WTC11 (cell line): ENCODE measurements at regions not wholly inside any gene's neighbourhood (a gene's known extent, or its start where the extent isn't known, plus 50 kb on each side); places are given as distances from the start of the nearest gene placed in this dataset.

Source experiments
- ATAC-seq: fragments of 200-7000 bp; cut with Tn5 transposase; 2 replicates; pipeline ENCODE4 v1.10.0; 2021; ENCODE audit warnings: mild to moderate bottlenecking, moderate library complexity
- CTCF ChIA-PET: fragments of 300-600 bp; sonication (Branson Sonifier 250); formaldehyde crosslinking; loops from one replicate; lab custom pipeline; 2021; ENCODE audit warnings: antibody characterized with exemption; lab: Charles Lee
- POLR2A ChIA-PET: fragments of 350-600 bp; sonication (Branson Sonifier 250); formaldehyde crosslinking; loops from one replicate; lab custom pipeline; 2021; ENCODE audit warnings: antibody characterized with exemption; lab: Charles Lee
- DNase-seq: peaks from one replicate; pipeline ENCODE4 v3.0.0; 2021; ENCODE audit warnings: low spot score
- H3K27ac Mint-ChIP-seq: 2 replicates; pipeline ENCODE4 v1.8.0; 2021; ENCODE audit warnings: mixed read lengths
- H3K27me3 Mint-ChIP-seq: 2 replicates; pipeline ENCODE4 v1.8.0; 2021; ENCODE audit warnings: low read depth, mild to moderate bottlenecking, moderate library complexity, mixed read lengths
- H3K36me3 Mint-ChIP-seq: 2 replicates; pipeline ENCODE4 v1.8.0; 2021; ENCODE audit warnings: mixed read lengths
- H3K4me1 Mint-ChIP-seq: 2 replicates; pipeline ENCODE4 v1.8.0; 2022; ENCODE audit warnings: mixed read lengths
- H3K4me3 Mint-ChIP-seq: 2 replicates; pipeline ENCODE4 v1.8.0; 2021; ENCODE audit warnings: mild to moderate bottlenecking, moderate library complexity, mixed read lengths
- H3K9me3 Mint-ChIP-seq: 2 replicates; pipeline ENCODE4 v1.8.0; 2021; ENCODE audit warnings: mixed read lengths
- FOXJ3 ChIP-seq: sonication (generic); formaldehyde crosslinking; IDR thresholded peaks from 2 replicates; pipeline ENCODE4 v1.9.0; 2021; ENCODE audit warnings: missing genetic modification reagents, mild to moderate bottlenecking, borderline replicate concordance
- FOXK1 ChIP-seq: sonication (generic); formaldehyde crosslinking; IDR thresholded peaks from 2 replicates; pipeline ENCODE4 v1.8.0; 2022; ENCODE audit warnings: mild to moderate bottlenecking, moderate library complexity, missing genetic modification reagents
- FOXP1 ChIP-seq: sonication (generic); formaldehyde crosslinking; IDR thresholded peaks from 2 replicates; pipeline ENCODE4 v1.8.0; 2022; ENCODE audit warnings: missing genetic modification reagents, mild to moderate bottlenecking, moderate library complexity, borderline replicate concordance
- GABPB1 ChIP-seq: sonication (generic); formaldehyde crosslinking; IDR thresholded peaks from 2 replicates; pipeline ENCODE4 v1.8.1; 2023; ENCODE audit warnings: mild to moderate bottlenecking, missing genetic modification reagents
- GRHL2 ChIP-seq: fragments of 250-450 bp; sonication (Bioruptor Pico); IDR thresholded peaks from 2 replicates; pipeline ENCODE4 v1.8.0; 2022; ENCODE audit warnings: mild to moderate bottlenecking, moderate library complexity; ENCODE audit not compliant: insufficient replicate concordance, severe bottlenecking
- HMGA2 ChIP-seq: fragments of 250-450 bp; sonication (Bioruptor Pico); IDR thresholded peaks from 2 replicates; pipeline ENCODE4 v1.4.0; 2021; ENCODE audit warnings: mild to moderate bottlenecking, moderate library complexity
- KAT7 ChIP-seq: sonication (generic); formaldehyde crosslinking; IDR thresholded peaks from 2 replicates; pipeline ENCODE4 v1.8.1; 2023; ENCODE audit warnings: missing genetic modification reagents, mild to moderate bottlenecking, borderline replicate concordance
- OVOL2 ChIP-seq: fragments of 250-450 bp; sonication (Bioruptor Pico); IDR thresholded peaks from 2 replicates; pipeline ENCODE4 v1.9.0; 2021; ENCODE audit warnings: mild to moderate bottlenecking, borderline replicate concordance
- SP1 ChIP-seq: sonication (generic); formaldehyde crosslinking; conservative IDR thresholded peaks from 2 replicates; pipeline ENCODE4 v1.8.1; 2022; ENCODE audit warnings: missing genetic modification reagents
- TEAD4 ChIP-seq: sonication (generic); formaldehyde crosslinking; IDR thresholded peaks from 2 replicates; pipeline ENCODE4 v1.8.0; 2022; ENCODE audit warnings: mild to moderate bottlenecking, missing genetic modification reagents
- ZNF121 ChIP-seq: sonication (generic); formaldehyde crosslinking; IDR thresholded peaks from 2 replicates; pipeline ENCODE4 v1.8.0; 2023; ENCODE audit warnings: missing genetic modification reagents
- ZNF138 ChIP-seq: sonication (generic); formaldehyde crosslinking; conservative IDR thresholded peaks from 2 replicates; pipeline ENCODE4 v1.8.1; 2022; ENCODE audit warnings: mild to moderate bottlenecking, moderate library complexity, missing genetic modification reagents
- ZNF219 ChIP-seq: sonication (generic); formaldehyde crosslinking; IDR thresholded peaks from 2 replicates; pipeline ENCODE4 v1.8.0; 2023; ENCODE audit warnings: missing genetic modification reagents, mild to moderate bottlenecking, borderline replicate concordance
- ZNF263 ChIP-seq: sonication (generic); formaldehyde crosslinking; IDR thresholded peaks from 2 replicates; pipeline ENCODE4 v1.8.1; 2022; ENCODE audit warnings: low read depth, mild to moderate bottlenecking, moderate library complexity, missing genetic modification reagents
- ZNF317 ChIP-seq: sonication (generic); formaldehyde crosslinking; IDR thresholded peaks from 2 replicates; pipeline ENCODE4 v1.8.1; 2023; ENCODE audit warnings: low read depth, mild to moderate bottlenecking, moderate library complexity, missing genetic modification reagents, borderline replicate concordance
- TF ChIP-seq, protein P1 (sequence below): sonication (generic); formaldehyde crosslinking; IDR thresholded peaks from 2 replicates; pipeline ENCODE4 v1.8.0; 2022; ENCODE audit warnings: mild to moderate bottlenecking, missing genetic modification reagents
- TF ChIP-seq, protein P2 (sequence below): sonication (generic); formaldehyde crosslinking; IDR thresholded peaks from 2 replicates; pipeline ENCODE4 v1.8.1; 2023; ENCODE audit warnings: mild to moderate bottlenecking, missing genetic modification reagents, moderate library complexity
- TF ChIP-seq, protein P3 (sequence below): sonication (generic); formaldehyde crosslinking; conservative IDR thresholded peaks from 2 replicates; pipeline ENCODE4 v1.8.1; 2022; ENCODE audit warnings: mild to moderate bottlenecking, missing genetic modification reagents
- TF ChIP-seq, protein P4 (sequence below): sonication (generic); formaldehyde crosslinking; IDR thresholded peaks from 2 replicates; pipeline ENCODE4 v1.8.1; 2023; ENCODE audit warnings: mild to moderate bottlenecking, missing genetic modification reagents
- TF ChIP-seq, protein P5 (sequence below): fragments of 250-450 bp; sonication (Bioruptor Pico); IDR thresholded peaks from 2 replicates; pipeline ENCODE4 v1.9.0; 2021; ENCODE audit warnings: mild to moderate bottlenecking
- TF ChIP-seq, protein P6 (sequence below): sonication (generic); formaldehyde crosslinking; conservative IDR thresholded peaks from 2 replicates; pipeline ENCODE4 v1.8.1; 2023; ENCODE audit warnings: mild to moderate bottlenecking, low read depth, missing genetic modification reagents, moderate library complexity
- TF ChIP-seq, protein P7 (sequence below): sonication (generic); formaldehyde crosslinking; IDR thresholded peaks from 2 replicates; pipeline ENCODE4 v1.8.0; 2022; ENCODE audit warnings: missing genetic modification reagents

DNA sequence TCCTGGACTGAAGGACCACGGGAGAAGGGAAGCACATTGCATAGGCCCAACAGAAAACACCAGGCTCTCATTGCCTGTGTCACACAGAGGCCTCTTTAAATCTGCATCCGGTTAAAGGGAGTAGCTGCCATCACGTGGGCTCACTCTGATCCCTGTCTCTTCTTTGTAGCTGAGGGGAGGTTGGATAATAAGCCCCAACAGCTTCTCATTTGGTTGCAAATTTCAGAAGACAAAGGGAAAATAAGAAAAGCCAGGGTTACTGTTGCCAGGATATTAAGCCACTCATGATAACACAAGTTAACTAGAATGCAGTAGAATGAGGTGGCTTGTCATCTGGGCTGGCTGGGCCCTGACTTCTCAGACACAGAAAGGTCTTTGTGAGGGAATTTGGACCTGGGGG, 325.1 kb upstream of the ERCC4 start:
- TF ChIP-seq SP1 (CRISPR knock-in tag) (0 out of 2 replicates have a peak, but pooled peaks have one; percentile 34), KAT7 (no peak), FOXK1 (CRISPR knock-in tag) (0 out of 2 replicates have a peak, but pooled peaks have one; percentile 25)
- TF ChIP-seq, protein P1, sequence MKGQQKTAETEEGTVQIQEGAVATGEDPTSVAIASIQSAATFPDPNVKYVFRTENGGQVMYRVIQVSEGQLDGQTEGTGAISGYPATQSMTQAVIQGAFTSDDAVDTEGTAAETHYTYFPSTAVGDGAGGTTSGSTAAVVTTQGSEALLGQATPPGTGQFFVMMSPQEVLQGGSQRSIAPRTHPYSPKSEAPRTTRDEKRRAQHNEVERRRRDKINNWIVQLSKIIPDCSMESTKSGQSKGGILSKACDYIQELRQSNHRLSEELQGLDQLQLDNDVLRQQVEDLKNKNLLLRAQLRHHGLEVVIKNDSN (CRISPR knock-in tag) = peak; percentile 91
- TF ChIP-seq, protein P2, sequence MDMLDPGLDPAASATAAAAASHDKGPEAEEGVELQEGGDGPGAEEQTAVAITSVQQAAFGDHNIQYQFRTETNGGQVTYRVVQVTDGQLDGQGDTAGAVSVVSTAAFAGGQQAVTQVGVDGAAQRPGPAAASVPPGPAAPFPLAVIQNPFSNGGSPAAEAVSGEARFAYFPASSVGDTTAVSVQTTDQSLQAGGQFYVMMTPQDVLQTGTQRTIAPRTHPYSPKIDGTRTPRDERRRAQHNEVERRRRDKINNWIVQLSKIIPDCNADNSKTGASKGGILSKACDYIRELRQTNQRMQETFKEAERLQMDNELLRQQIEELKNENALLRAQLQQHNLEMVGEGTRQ (CRISPR knock-in tag) = peak; percentile 91
- CTCF ChIA-PET = interaction anchor here (0.8 to 1.2 kb wide), 3 partner anchors 43 to 325 kb away, joined by 3 read pairs; partner anchors contain the start of gene ERCC4
- Mint-ChIP-seq H3K36me3 (no peaks in the 10 kb centered on the region), H3K9me3 (no peaks in the 10 kb centered on the region), H3K27me3 (no peaks in the 10 kb centered on the region; the same call in 1 of the 2 replicates), H3K27ac (peak overlapping the region; percentile 96), H3K4me3 (no peak overlapping the region), H3K4me1 (peaks cover 21% of the 10 kb centered on the region)
- POLR2A ChIA-PET = no interaction called here
- DNase-seq (peak; percentile 17), ATAC-seq (peak; percentile 98)

DNA sequence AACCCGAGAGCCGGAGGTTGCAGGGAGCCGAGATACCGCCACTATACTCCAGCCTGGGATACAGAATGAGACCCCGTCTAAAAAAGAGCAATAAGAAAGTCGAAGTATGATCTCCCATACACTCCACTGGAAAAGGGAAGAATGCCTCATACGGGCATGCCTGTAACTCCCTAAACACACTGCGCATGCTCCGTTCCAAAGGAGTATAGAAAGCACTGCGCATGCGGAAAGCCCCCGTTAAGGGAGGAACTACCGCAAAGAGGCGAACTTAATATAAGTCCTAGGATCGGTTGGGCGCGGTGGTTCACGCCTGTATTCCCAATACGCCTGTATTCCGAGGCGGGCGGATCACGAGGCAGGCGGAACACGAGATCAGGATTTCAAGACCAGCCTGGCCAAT, 313.1 kb upstream of the ERCC4 start:
- ChIA-PET CTCF (interaction anchor here (0.6 kb wide), 1 partner anchor 489 kb away, joined by 3 read pairs; no protein-coding TSS in a partner anchor), POLR2A (interaction anchor here (0.7 kb wide), 1 partner anchor 9 kb away, joined by 3 read pairs; no protein-coding TSS in a partner anchor)
- H3K4me3 Mint-ChIP-seq = no peak overlapping the region
- H3K27ac Mint-ChIP-seq = no peak overlapping the region
- no peaks in the 10 kb centered on the region for H3K36me3 Mint-ChIP-seq
- no peak for ATAC-seq
- H3K4me1 Mint-ChIP-seq = peaks cover 36% of the 10 kb centered on the region
- TF ChIP-seq, protein P3, sequence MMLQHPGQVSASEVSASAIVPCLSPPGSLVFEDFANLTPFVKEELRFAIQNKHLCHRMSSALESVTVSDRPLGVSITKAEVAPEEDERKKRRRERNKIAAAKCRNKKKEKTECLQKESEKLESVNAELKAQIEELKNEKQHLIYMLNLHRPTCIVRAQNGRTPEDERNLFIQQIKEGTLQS (CRISPR knock-in tag) = no peak
- TF ChIP-seq KAT7 = no peak
- TF ChIP-seq, protein P4, sequence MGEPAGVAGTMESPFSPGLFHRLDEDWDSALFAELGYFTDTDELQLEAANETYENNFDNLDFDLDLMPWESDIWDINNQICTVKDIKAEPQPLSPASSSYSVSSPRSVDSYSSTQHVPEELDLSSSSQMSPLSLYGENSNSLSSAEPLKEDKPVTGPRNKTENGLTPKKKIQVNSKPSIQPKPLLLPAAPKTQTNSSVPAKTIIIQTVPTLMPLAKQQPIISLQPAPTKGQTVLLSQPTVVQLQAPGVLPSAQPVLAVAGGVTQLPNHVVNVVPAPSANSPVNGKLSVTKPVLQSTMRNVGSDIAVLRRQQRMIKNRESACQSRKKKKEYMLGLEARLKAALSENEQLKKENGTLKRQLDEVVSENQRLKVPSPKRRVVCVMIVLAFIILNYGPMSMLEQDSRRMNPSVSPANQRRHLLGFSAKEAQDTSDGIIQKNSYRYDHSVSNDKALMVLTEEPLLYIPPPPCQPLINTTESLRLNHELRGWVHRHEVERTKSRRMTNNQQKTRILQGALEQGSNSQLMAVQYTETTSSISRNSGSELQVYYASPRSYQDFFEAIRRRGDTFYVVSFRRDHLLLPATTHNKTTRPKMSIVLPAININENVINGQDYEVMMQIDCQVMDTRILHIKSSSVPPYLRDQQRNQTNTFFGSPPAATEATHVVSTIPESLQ (CRISPR knock-in tag) = no peak
- TF ChIP-seq, protein P5, sequence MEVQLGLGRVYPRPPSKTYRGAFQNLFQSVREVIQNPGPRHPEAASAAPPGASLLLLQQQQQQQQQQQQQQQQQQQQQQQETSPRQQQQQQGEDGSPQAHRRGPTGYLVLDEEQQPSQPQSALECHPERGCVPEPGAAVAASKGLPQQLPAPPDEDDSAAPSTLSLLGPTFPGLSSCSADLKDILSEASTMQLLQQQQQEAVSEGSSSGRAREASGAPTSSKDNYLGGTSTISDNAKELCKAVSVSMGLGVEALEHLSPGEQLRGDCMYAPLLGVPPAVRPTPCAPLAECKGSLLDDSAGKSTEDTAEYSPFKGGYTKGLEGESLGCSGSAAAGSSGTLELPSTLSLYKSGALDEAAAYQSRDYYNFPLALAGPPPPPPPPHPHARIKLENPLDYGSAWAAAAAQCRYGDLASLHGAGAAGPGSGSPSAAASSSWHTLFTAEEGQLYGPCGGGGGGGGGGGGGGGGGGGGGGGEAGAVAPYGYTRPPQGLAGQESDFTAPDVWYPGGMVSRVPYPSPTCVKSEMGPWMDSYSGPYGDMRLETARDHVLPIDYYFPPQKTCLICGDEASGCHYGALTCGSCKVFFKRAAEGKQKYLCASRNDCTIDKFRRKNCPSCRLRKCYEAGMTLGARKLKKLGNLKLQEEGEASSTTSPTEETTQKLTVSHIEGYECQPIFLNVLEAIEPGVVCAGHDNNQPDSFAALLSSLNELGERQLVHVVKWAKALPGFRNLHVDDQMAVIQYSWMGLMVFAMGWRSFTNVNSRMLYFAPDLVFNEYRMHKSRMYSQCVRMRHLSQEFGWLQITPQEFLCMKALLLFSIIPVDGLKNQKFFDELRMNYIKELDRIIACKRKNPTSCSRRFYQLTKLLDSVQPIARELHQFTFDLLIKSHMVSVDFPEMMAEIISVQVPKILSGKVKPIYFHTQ (CRISPR knock-in tag) = no peak
- TF ChIP-seq ZNF219 (CRISPR knock-in tag) = no peak
- no peak for TF ChIP-seq ZNF138 (CRISPR knock-in tag)
- no peak for TF ChIP-seq OVOL2 (CRISPR knock-in tag)
- TF ChIP-seq, protein P6, sequence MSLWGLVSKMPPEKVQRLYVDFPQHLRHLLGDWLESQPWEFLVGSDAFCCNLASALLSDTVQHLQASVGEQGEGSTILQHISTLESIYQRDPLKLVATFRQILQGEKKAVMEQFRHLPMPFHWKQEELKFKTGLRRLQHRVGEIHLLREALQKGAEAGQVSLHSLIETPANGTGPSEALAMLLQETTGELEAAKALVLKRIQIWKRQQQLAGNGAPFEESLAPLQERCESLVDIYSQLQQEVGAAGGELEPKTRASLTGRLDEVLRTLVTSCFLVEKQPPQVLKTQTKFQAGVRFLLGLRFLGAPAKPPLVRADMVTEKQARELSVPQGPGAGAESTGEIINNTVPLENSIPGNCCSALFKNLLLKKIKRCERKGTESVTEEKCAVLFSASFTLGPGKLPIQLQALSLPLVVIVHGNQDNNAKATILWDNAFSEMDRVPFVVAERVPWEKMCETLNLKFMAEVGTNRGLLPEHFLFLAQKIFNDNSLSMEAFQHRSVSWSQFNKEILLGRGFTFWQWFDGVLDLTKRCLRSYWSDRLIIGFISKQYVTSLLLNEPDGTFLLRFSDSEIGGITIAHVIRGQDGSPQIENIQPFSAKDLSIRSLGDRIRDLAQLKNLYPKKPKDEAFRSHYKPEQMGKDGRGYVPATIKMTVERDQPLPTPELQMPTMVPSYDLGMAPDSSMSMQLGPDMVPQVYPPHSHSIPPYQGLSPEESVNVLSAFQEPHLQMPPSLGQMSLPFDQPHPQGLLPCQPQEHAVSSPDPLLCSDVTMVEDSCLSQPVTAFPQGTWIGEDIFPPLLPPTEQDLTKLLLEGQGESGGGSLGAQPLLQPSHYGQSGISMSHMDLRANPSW (CRISPR knock-in tag) = no peak
- TF ChIP-seq GABPB1 = no peak
- no peak for TF ChIP-seq ZNF121 (CRISPR knock-in tag)
- TF ChIP-seq, protein P7, sequence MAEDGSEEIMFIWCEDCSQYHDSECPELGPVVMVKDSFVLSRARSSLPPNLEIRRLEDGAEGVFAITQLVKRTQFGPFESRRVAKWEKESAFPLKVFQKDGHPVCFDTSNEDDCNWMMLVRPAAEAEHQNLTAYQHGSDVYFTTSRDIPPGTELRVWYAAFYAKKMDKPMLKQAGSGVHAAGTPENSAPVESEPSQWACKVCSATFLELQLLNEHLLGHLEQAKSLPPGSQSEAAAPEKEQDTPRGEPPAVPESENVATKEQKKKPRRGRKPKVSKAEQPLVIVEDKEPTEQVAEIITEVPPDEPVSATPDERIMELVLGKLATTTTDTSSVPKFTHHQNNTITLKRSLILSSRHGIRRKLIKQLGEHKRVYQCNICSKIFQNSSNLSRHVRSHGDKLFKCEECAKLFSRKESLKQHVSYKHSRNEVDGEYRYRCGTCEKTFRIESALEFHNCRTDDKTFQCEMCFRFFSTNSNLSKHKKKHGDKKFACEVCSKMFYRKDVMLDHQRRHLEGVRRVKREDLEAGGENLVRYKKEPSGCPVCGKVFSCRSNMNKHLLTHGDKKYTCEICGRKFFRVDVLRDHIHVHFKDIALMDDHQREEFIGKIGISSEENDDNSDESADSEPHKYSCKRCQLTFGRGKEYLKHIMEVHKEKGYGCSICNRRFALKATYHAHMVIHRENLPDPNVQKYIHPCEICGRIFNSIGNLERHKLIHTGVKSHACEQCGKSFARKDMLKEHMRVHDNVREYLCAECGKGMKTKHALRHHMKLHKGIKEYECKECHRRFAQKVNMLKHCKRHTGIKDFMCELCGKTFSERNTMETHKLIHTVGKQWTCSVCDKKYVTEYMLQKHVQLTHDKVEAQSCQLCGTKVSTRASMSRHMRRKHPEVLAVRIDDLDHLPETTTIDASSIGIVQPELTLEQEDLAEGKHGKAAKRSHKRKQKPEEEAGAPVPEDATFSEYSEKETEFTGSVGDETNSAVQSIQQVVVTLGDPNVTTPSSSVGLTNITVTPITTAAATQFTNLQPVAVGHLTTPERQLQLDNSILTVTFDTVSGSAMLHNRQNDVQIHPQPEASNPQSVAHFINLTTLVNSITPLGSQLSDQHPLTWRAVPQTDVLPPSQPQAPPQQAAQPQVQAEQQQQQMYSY = no peak
- no peak for TF ChIP-seq FOXP1 (CRISPR knock-in tag)
- TF ChIP-seq GRHL2 (CRISPR knock-in tag) = no peak
- TF ChIP-seq ZNF263 (CRISPR knock-in tag) = no peak
- no peak for TF ChIP-seq TEAD4
- TF ChIP-seq FOXJ3 (CRISPR knock-in tag) = no peak
- TF ChIP-seq HMGA2 (CRISPR knock-in tag) = no peak
- no peak for TF ChIP-seq ZNF317 (CRISPR knock-in tag)
- TF ChIP-seq, all 79 proteins: peak for 0
- no peak for DNase-seq
- no peaks in the 10 kb centered on the region for H3K9me3 Mint-ChIP-seq
- no peaks in the 10 kb centered on the region for H3K27me3 Mint-ChIP-seq
